ENCODE measurements at regions not wholly inside any gene's neighbourhood (a gene's known extent, or its start where the extent isn't known, plus 50 kb on each side); places are given as distances from the start of the nearest gene placed in this dataset.

DNA sequence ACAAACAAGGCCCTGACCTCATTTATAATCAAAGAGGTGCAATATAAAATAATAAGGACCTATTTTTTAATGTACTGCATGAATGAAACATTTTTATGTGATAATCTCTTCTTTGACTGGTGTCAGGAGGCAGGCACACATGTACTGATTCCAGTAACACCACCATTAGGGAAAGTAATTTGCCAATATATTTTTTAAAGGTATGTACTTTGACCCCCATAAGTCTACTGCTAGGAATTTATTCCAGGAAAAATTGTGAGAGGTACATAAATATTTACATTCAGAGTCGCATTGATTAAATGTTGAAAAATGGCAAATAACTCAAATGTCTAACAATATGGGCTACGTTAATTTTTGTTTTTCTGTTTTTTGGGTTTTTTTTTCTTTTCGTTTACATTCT lies 325.4 kb upstream of the PRDM1 start:
- no peak for DNase-seq (ENCODE audit: low spot score)
- TF ChIP-seq, protein P1, sequence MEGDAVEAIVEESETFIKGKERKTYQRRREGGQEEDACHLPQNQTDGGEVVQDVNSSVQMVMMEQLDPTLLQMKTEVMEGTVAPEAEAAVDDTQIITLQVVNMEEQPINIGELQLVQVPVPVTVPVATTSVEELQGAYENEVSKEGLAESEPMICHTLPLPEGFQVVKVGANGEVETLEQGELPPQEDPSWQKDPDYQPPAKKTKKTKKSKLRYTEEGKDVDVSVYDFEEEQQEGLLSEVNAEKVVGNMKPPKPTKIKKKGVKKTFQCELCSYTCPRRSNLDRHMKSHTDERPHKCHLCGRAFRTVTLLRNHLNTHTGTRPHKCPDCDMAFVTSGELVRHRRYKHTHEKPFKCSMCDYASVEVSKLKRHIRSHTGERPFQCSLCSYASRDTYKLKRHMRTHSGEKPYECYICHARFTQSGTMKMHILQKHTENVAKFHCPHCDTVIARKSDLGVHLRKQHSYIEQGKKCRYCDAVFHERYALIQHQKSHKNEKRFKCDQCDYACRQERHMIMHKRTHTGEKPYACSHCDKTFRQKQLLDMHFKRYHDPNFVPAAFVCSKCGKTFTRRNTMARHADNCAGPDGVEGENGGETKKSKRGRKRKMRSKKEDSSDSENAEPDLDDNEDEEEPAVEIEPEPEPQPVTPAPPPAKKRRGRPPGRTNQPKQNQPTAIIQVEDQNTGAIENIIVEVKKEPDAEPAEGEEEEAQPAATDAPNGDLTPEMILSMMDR (IDR thresholded peaks at IDR 0.05), result no peak

DNA sequence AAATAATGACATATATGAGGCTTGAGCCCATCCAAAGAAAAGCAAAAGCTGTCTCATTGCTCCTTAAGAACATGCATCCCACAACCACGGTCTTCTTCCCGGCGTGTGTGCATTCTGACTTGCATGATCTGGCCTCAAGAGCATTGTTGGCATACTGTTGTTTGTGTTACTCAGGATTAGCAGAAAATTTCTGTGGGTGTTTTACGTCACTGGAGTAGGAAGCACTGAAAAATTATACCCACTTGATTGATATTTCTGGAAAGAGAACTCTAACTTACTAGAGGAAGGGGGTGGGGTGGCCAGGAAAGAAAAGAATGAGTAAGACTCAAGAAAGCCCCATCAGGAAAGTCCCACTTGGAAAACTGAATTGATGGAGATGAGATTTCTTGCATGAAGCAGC lies 326.2 kb upstream of the PRDM1 start:
- no peaks in the 10 kb centered on the region for H3K9me3 ChIP-seq
- H3K4me3 ChIP-seq, result no peak overlapping the region
- H3K4me1 ChIP-seq, result no peaks in the 10 kb centered on the region
- no peaks in the 10 kb centered on the region for H3K36me3 ChIP-seq
- DNase-seq (ENCODE audit: low spot score), result no peak
- no peak overlapping the region for H3K27ac ChIP-seq
- TF ChIP-seq, protein P1 (IDR thresholded peaks at IDR 0.05), result no peak
- H3K27me3 ChIP-seq, result no peaks in the 10 kb centered on the region

More for the DNA sequence above, 325.4 kb upstream of the PRDM1 start:
- Histone ChIP-seq H3K4me3 (no peak overlapping the region), H3K36me3 (no peaks in the 10 kb centered on the region), H3K9me3 (no peaks in the 10 kb centered on the region), H3K27ac (no peak overlapping the region), H3K4me1 (no peaks in the 10 kb centered on the region), H3K27me3 (no peaks in the 10 kb centered on the region)

DNA sequence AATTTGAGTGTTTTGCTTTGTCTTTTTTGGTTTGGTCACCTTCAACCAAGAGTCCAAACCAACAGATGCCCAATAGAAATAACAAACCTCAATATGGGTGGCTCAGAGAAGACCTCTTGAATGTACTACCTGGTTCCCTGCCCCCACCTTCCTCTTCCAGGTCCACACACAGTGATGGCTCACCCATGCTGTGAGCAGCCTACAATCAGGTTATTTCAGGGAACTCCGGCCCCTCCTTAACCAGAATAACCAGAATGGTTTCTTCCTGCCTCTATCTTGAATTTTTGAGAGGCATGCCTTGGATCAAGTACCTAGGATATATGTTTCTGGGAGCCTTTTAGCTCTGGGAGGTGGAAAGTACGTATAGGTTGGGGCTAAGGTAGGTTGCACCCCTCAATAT lies 327.1 kb upstream of the PRDM1 start:
- Histone ChIP-seq H3K9me3 (no peaks in the 10 kb centered on the region), H3K4me3 (no peak overlapping the region), H3K27ac (no peak overlapping the region), H3K27me3 (no peaks in the 10 kb centered on the region), H3K4me1 (no peaks in the 10 kb centered on the region), H3K36me3 (no peaks in the 10 kb centered on the region)
- TF ChIP-seq, protein P1 (IDR thresholded peaks at IDR 0.05), result no peak
- no peak for DNase-seq (ENCODE audit: low spot score)

DNA sequence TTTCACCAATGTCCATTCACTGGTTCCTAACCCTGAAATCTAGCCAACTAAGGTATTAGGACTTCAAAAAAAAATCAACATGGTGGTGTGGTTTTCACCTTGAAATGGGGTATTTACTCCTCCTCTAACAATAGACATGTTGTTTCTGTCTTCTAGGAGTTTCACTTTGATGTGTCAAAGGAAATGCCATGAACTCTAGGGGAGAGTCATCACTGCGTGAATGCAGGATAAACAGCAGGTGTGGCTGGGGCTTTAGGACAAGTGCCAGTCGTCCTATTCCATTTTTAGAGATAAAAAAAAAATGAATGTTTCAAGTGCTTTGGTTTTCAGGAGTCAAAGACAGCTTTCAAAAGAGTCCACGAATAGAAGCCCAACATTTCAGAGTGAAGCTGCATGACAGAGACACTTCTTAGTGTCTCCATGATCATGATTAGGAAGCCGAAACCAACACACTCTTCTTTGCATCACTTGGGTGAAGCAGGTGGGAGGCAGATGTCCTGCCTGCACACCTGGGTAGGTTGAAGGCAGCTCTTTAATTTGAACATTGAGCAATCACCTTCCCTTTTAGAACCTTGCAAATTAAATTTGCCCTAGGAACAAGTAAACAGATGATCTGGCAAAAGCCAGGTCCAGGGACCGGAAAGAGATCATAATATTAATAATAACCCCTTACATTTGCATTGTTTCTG lies 328.5 kb upstream of the PRDM1 start:
- no peak overlapping the region for H3K4me3 ChIP-seq
- TF ChIP-seq, protein P1 (IDR thresholded peaks at IDR 0.05), result no peak

DNA sequence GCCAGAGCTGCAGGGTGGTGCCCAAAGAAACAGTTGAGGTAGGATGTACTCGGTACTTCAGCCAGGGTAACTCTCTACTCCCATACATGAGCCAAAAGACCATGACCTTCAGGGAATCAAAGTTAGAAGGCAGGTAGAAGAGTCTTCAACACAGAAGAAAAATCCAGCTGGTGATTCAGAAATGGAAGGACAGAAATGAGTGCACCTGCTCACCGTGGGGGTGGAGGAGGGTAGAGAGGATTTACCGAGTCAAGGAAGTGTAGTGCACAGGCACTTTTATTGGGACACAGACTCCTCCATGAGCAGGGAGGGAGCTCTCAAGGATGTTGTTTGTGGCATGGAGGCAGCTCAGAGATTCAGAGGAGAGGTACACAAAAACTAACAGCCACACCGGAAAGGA lies 330.3 kb upstream of the PRDM1 start:
- Histone ChIP-seq H3K4me1 (no peaks in the 10 kb centered on the region), H3K27me3 (no peaks in the 10 kb centered on the region), H3K9me3 (no peaks in the 10 kb centered on the region), H3K4me3 (no peak overlapping the region), H3K36me3 (no peaks in the 10 kb centered on the region), H3K27ac (no peak overlapping the region)
- TF ChIP-seq, protein P1 (IDR thresholded peaks at IDR 0.05), result no peak
- DNase-seq (ENCODE audit: low spot score), result no peak

More for the DNA sequence above, 328.5 kb upstream of the PRDM1 start:
- Histone ChIP-seq H3K36me3 (no peaks in the 10 kb centered on the region), H3K9me3 (no peaks in the 10 kb centered on the region), H3K27ac (no peak overlapping the region), H3K27me3 (no peaks in the 10 kb centered on the region), H3K4me1 (no peaks in the 10 kb centered on the region)
- no peak for DNase-seq (ENCODE audit: low spot score)
